ENCODE measurements at regions not wholly inside any gene's neighbourhood (a gene's known extent, or its start where the extent isn't known, plus 50 kb on each side); places are given as distances from the start of the nearest gene placed in this dataset.

DNA sequence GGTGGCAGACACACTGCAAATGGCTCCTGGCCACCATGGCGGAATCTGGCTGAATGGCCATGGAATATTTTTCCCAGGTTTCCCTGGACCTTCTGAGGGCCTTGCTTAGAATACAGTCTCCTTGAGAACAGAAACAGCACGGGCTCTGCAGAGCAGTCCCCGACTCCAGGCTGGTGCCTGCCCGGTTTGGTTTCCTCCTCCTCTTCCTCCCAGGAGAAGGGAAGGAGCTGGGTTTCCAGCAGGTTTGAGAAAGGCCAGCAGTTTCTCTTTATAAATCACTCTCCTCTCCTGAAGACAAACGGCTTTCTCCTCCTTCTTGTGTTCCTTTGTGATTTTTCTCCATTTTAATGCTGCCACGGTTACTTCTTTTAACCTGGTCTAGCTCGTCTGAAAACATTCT lies 106.8 kb upstream of the RFLNA start:
- Histone ChIP-seq H3K79me2 (ENCODE audit: insufficient read depth, low read length) (no peaks in the 10 kb centered on the region), H3K27ac (ENCODE audit: low read depth, low read length) (no peak overlapping the region), H3K36me3 (ENCODE audit: insufficient read depth, low read length) (no peaks in the 10 kb centered on the region), H2AFZ (ENCODE audit: low read depth, low read length) (no peak overlapping the region), H3K4me3 (ENCODE audit: insufficient read depth, low read depth, low read length) (no peak overlapping the region), H3K4me1 (ENCODE audit: insufficient read depth, low read length) (peaks cover 10% of the 10 kb centered on the region), H3K9me3 (ENCODE audit: insufficient read depth, low read depth, low read length) (no peaks in the 10 kb centered on the region), H3K4me2 (ENCODE audit: low read length) (peak overlapping the region; percentile 33), H3K27me3 (ENCODE audit: insufficient read depth, low read length) (no peaks in the 10 kb centered on the region), H4K20me1 (ENCODE audit: insufficient read depth, low read length) (no peaks in the 10 kb centered on the region), H3K9ac (ENCODE audit: low read length) (no peak overlapping the region)
- Mint-ChIP-seq H3K4me3 (ENCODE audit: unreplicated experiment) (no peak overlapping the region), H3K9me3 (ENCODE audit: unreplicated experiment) (peaks cover 8% of the 10 kb centered on the region), H3K4me1 (ENCODE audit: low read depth, unreplicated experiment) (peaks cover 13% of the 10 kb centered on the region), H3K27ac (ENCODE audit: unreplicated experiment) (no peak overlapping the region), H3K27me3 (ENCODE audit: low read depth, unreplicated experiment) (peaks cover 12% of the 10 kb centered on the region), H3K36me3 (ENCODE audit: low read depth, unreplicated experiment) (peaks cover 3% of the 10 kb centered on the region)
- no peak for DNase-seq (ENCODE audit: low read depth)
- TF ChIP-seq EZH2 (IDR thresholded peaks at IDR 0.05; ENCODE audit: insufficient read depth, low read length), result no peak
- TF ChIP-seq, protein P1, sequence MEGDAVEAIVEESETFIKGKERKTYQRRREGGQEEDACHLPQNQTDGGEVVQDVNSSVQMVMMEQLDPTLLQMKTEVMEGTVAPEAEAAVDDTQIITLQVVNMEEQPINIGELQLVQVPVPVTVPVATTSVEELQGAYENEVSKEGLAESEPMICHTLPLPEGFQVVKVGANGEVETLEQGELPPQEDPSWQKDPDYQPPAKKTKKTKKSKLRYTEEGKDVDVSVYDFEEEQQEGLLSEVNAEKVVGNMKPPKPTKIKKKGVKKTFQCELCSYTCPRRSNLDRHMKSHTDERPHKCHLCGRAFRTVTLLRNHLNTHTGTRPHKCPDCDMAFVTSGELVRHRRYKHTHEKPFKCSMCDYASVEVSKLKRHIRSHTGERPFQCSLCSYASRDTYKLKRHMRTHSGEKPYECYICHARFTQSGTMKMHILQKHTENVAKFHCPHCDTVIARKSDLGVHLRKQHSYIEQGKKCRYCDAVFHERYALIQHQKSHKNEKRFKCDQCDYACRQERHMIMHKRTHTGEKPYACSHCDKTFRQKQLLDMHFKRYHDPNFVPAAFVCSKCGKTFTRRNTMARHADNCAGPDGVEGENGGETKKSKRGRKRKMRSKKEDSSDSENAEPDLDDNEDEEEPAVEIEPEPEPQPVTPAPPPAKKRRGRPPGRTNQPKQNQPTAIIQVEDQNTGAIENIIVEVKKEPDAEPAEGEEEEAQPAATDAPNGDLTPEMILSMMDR (IDR thresholded peaks at IDR 0.05; ENCODE audit: insufficient read depth, low read depth, low read length), result no peak
- FAIRE-seq, result no peak

DNA sequence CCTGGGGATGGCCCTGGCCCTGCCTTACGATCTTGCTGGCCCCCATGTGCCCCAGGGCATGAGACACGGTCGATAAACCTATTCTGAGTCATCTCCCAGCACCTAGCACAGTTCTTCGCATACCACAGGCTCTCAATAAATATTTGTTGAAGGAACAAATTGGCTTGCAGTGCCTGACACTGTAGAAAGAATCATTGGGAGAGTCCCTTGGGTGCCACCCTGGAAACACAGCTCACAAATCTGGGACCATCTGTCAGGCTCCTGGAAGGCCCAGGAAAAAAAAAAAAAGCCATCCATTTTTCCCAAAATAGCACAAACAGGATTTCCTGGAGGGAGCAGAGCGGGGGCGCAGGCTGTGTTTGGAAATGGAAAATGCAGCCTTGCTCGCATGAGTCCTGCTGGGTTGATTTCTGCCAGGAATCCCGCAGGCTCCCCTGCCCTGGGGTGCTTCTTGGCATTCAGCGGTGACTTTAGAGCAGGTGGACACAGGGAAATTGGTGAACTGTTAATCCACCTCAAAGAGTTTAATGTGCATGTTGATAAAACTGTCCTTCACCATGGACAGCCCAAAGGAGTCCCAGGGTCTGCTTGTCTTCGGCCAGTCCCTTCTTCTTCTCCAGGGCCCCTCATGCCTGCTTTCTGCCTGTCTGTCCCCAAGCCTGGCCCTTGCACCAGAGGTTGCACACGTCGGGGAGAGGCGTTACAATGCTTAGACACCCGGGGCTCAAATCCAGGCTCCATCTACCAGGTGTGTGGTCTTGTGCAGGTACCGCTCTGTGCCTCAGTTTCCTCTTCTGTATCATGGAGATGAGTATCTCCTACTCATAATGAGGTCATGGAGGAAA lies 106.1 kb upstream of the RFLNA start:
- no peak overlapping the region for H2AFZ ChIP-seq (ENCODE audit: low read depth, low read length)
- peaks cover 3% of the 10 kb centered on the region for H3K27me3 ChIP-seq (ENCODE audit: insufficient read depth, low read length)
- FAIRE-seq (no peak), DNase-seq (ENCODE audit: low read depth) (peak; percentile 24)
- H3K4me2 ChIP-seq (ENCODE audit: low read length), result peak overlapping the region; percentile 33
- Mint-ChIP-seq H3K27me3 (ENCODE audit: low read depth, unreplicated experiment) (peaks cover 19% of the 10 kb centered on the region), H3K27ac (ENCODE audit: unreplicated experiment) (no peak overlapping the region), H3K9me3 (ENCODE audit: unreplicated experiment) (peaks cover 14% of the 10 kb centered on the region), H3K4me1 (ENCODE audit: low read depth, unreplicated experiment) (peaks cover 13% of the 10 kb centered on the region), H3K4me3 (ENCODE audit: unreplicated experiment) (no peak overlapping the region), H3K36me3 (ENCODE audit: low read depth, unreplicated experiment) (peaks cover 3% of the 10 kb centered on the region)
- H3K9ac ChIP-seq (ENCODE audit: low read length), result no peak overlapping the region
- H4K20me1 ChIP-seq (ENCODE audit: insufficient read depth, low read length), result no peaks in the 10 kb centered on the region
- no peak overlapping the region for H3K27ac ChIP-seq (ENCODE audit: low read depth, low read length)
- TF ChIP-seq, protein P1 (IDR thresholded peaks at IDR 0.05; ENCODE audit: insufficient read depth, low read depth, low read length), result no peak
- no peak for TF ChIP-seq EZH2 (IDR thresholded peaks at IDR 0.05; ENCODE audit: insufficient read depth, low read length)
- H3K36me3 ChIP-seq (ENCODE audit: insufficient read depth, low read length), result no peaks in the 10 kb centered on the region
- no peaks in the 10 kb centered on the region for H3K79me2 ChIP-seq (ENCODE audit: insufficient read depth, low read length)
- H3K4me3 ChIP-seq (ENCODE audit: insufficient read depth, low read depth, low read length), result no peak overlapping the region
- H3K4me1 ChIP-seq (ENCODE audit: insufficient read depth, low read length), result peaks cover 10% of the 10 kb centered on the region
- H3K9me3 ChIP-seq (ENCODE audit: insufficient read depth, low read depth, low read length), result no peaks in the 10 kb centered on the region
